Mesendoderm (in vitro differentiated cells): ENCODE measurements at regions not wholly inside any gene's neighbourhood (a gene's known extent, or its start where the extent isn't known, plus 50 kb on each side); places are given as distances from the start of the nearest gene placed in this dataset.

Experiments used
- DNase-seq: peaks from one replicate; pipeline ENCODE4 v3.0.0; 2013
- H2AK5ac ChIP-seq: 2 replicates; pipeline ENCODE4 v1.6.1; 2013; ENCODE audit warnings: low read length, inconsistent platforms
- H2BK120ac ChIP-seq: 2 replicates; pipeline ENCODE4 v1.6.1; 2013; ENCODE audit warnings: low read depth, mild to moderate bottlenecking, low read length, moderate library complexity, mixed read lengths
- H2BK15ac ChIP-seq: replicated peaks from 2 replicates; pipeline ENCODE4 v1.6.1; 2013; ENCODE audit warnings: low read depth, mild to moderate bottlenecking, moderate library complexity
- H2BK5ac ChIP-seq: 2 replicates; pipeline ENCODE4 v1.6.1; 2013; ENCODE audit warnings: low read length, inconsistent platforms
- H3K18ac ChIP-seq: 2 replicates; pipeline ENCODE4 v1.6.1; 2013; ENCODE audit warnings: mild to moderate bottlenecking, low read length, mixed read lengths
- H3K23ac ChIP-seq: one replicate; pipeline ENCODE4 v1.6.1; 2013; ENCODE audit warnings: low read length
- H3K27ac ChIP-seq: 2 replicates; pipeline ENCODE4 v1.5.1; 2013; ENCODE audit warnings: low read depth, mild to moderate bottlenecking, inconsistent platforms, low read length, moderate library complexity
- H3K27me3 ChIP-seq: 2 replicates; pipeline ENCODE4 v1.6.1; 2013; ENCODE audit warnings: low read length, control low read depth, mild to moderate bottlenecking, inconsistent platforms; ENCODE audit not compliant: insufficient read depth, poor library complexity
- H3K36me3 ChIP-seq: 2 replicates; pipeline ENCODE4 v1.6.1; 2013; ENCODE audit warnings: low read length, inconsistent platforms; ENCODE audit not compliant: control insufficient read depth, insufficient read depth
- H3K4ac ChIP-seq: one replicate; pipeline ENCODE4 v1.6.1; 2013; ENCODE audit warnings: low read depth, mild to moderate bottlenecking, low read length, moderate library complexity
- H3K4me1 ChIP-seq: 2 replicates; pipeline ENCODE4 v1.6.1; 2013; ENCODE audit warnings: low read depth, low read length, inconsistent platforms; ENCODE audit not compliant: control insufficient read depth
- H3K4me2 ChIP-seq: 2 replicates; pipeline ENCODE4 v1.6.1; 2013; ENCODE audit warnings: low read length
- H3K4me3 ChIP-seq: 2 replicates; pipeline ENCODE4 v1.5.1; 2013; ENCODE audit warnings: mild to moderate bottlenecking, low read length
- H3K56ac ChIP-seq: one replicate; pipeline ENCODE4 v1.6.1; 2013; ENCODE audit warnings: low read length
- H3K79me1 ChIP-seq: 2 replicates; pipeline ENCODE4 v1.6.1; 2013; ENCODE audit warnings: low read length, inconsistent platforms
- H3K79me2 ChIP-seq: 2 replicates; pipeline ENCODE4 v1.6.1; 2013; ENCODE audit warnings: mild to moderate bottlenecking, low read length; ENCODE audit not compliant: control insufficient read depth, insufficient read depth
- H3K9ac ChIP-seq: 2 replicates; pipeline ENCODE4 v1.6.1; 2013; ENCODE audit warnings: low read length, inconsistent platforms
- H4K5ac ChIP-seq: one replicate; pipeline ENCODE4 v1.6.1; 2013; ENCODE audit warnings: low read length
- H4K8ac ChIP-seq: one replicate; pipeline ENCODE4 v1.6.1; 2013; ENCODE audit warnings: low read depth, mild to moderate bottlenecking, control low read depth, low read length, moderate library complexity
- WGBS: extraction: QIAGEN DNeasy Blood & Tissue Kit; methylation state at CpG from one replicate; pipeline ENCODE4 v1.1.7; 2013; ENCODE audit warnings: low lambda C conversion rate, missing lambda C conversion rate; ENCODE audit not compliant: insufficient coverage; ENCODE audit errors: extremely low coverage; 5-methylcytosine and 5-hydroxymethylcytosine counted together

DNA sequence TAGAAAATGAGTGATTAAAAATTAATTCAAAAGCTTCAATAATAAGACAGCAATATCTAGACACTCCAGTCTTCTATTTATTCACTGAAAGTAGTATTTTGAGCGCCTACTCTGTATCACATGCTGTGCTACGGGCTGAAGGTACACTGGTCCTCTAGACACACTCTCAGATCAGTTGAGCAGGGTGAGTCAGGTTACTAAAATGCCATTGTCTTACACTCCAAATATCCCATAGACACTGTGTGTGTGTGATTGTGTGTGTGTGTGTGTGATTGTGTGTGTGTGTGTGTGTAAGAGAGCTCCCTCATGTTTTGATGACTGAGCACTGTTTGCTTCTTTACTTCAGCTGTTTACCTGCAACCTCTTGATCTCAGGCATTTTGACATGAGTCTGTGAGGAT is 342.8 kb upstream of the BOD1L1 start:
- Histone ChIP-seq H3K4me3 (no peak overlapping the region), H3K9ac (no peak overlapping the region), H3K79me1 (no peaks in the 10 kb centered on the region), H3K23ac (no peak overlapping the region), H3K79me2 (no peaks in the 10 kb centered on the region), H3K56ac (no peak overlapping the region), H3K4ac (no peak overlapping the region), H3K27me3 (no peaks in the 10 kb centered on the region), H2AK5ac (no peak overlapping the region), H2BK15ac (no peak overlapping the region), H3K4me1 (peaks cover 4% of the 10 kb centered on the region), H3K4me2 (no peak overlapping the region), H2BK120ac (no peak overlapping the region), H3K18ac (no peak overlapping the region), H2BK5ac (no peak overlapping the region), H4K5ac (no peak overlapping the region), H3K36me3 (no peaks in the 10 kb centered on the region), H3K27ac (no peak overlapping the region), H4K8ac (no peak overlapping the region)
- DNase-seq, result peak; percentile 32
- no CpG with 5 or more reads among the region's 2 CpGs for WGBS

DNA sequence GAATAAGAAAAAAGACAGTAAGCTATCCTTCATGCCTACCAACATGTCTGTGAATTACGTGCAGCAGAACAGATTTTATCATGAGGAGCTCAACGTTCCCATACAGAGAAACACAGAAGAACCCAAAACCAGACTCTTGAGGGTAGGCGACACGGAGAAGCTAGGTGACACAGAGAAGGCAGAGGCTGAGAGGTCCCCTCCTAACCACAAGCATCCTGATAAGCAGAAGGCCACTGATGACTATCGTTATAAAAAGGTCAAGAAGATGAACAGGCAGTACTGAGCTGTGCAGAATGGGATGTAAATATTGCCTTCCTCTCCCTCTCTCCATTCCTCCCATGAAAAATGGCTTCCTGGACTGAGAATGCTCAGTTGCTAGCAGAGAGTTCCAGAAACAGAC is 350.2 kb upstream of the BOD1L1 start:
- no peak overlapping the region for H3K4me3 ChIP-seq
- no peak overlapping the region for H3K4me2 ChIP-seq
- no peak overlapping the region for H4K5ac ChIP-seq

DNA sequence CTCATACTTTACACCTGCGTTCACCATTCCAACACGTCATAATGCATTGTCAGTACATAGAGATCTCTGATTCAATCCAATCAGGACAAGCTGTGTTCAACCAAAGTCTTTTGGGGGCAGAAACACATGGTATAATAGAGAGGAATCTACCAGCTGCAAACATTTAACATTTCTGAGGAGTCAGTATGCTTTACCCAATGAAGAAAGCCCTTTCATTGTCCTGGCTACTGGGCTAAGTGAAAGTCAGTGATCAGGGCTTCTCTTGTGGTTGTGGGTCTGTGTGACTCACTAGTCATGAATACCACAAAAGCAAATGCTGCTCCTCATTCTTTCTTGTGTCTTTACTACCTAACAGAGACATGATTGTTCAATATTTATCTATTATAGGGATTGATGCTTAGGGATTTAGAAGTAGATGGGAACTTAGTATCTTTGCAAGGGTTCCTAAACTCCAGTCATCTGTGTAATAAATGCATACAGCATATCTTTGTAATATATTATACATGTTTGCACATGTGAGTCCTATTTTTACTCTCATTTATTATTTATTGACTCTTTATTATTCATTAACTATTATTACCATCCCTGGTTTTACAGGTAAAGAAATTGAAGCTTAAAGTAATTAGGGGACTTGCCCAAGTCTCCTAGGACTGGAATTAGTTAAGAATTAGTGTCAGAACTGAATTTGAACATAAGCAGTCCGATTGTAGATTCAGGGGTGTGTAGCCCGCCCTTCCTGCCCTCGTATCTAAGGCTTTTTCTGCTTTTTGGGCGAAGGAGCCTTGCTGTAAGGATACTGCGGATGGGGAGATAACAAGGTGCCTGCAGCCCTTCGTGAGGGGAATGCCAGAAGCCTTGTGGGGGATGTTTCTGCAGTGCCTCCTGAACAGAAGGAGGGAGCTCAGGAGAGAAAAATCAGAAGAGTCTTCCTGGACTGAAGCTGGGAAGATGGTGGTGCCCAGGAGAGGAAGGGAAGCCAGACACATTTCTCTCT is 353.1 kb upstream of the BOD1L1 start:
- H3K18ac ChIP-seq, result no peak overlapping the region
- H2BK5ac ChIP-seq, result no peak overlapping the region
- no peak overlapping the region for H2BK120ac ChIP-seq
- no peaks in the 10 kb centered on the region for H3K79me1 ChIP-seq
- no peak overlapping the region for H3K4me2 ChIP-seq
- H4K5ac ChIP-seq, result no peak overlapping the region
- no peak overlapping the region for H3K56ac ChIP-seq
- peak; percentile 9 for DNase-seq
- no CpG with 5 or more reads among the region's 8 CpGs for WGBS
- H3K23ac ChIP-seq, result no peak overlapping the region
- no peak overlapping the region for H4K8ac ChIP-seq
- H3K36me3 ChIP-seq, result no peaks in the 10 kb centered on the region
- H3K4me3 ChIP-seq, result no peak overlapping the region
- H3K4me1 ChIP-seq, result no peaks in the 10 kb centered on the region
- H2AK5ac ChIP-seq, result no peak overlapping the region
- no peak overlapping the region for H3K4ac ChIP-seq
- no peaks in the 10 kb centered on the region for H3K27me3 ChIP-seq
- no peak overlapping the region for H3K27ac ChIP-seq
- H3K79me2 ChIP-seq, result no peaks in the 10 kb centered on the region
- no peak overlapping the region for H3K9ac ChIP-seq
- H2BK15ac ChIP-seq, result no peak overlapping the region

More for the DNA sequence above, 350.2 kb upstream of the BOD1L1 start:
- no peak for DNase-seq
- Histone ChIP-seq H3K23ac (no peak overlapping the region), H2AK5ac (no peak overlapping the region), H2BK120ac (no peak overlapping the region), H3K4me1 (no peaks in the 10 kb centered on the region), H3K56ac (no peak overlapping the region), H3K79me2 (no peaks in the 10 kb centered on the region), H3K18ac (no peak overlapping the region), H3K79me1 (no peaks in the 10 kb centered on the region), H3K27ac (no peak overlapping the region), H2BK15ac (no peak overlapping the region), H3K27me3 (no peaks in the 10 kb centered on the region), H3K9ac (no peak overlapping the region), H4K8ac (no peak overlapping the region), H3K4ac (no peak overlapping the region), H3K36me3 (no peaks in the 10 kb centered on the region), H2BK5ac (no peak overlapping the region)
- no CpG with 5 or more reads among the region's 5 CpGs for WGBS

DNA sequence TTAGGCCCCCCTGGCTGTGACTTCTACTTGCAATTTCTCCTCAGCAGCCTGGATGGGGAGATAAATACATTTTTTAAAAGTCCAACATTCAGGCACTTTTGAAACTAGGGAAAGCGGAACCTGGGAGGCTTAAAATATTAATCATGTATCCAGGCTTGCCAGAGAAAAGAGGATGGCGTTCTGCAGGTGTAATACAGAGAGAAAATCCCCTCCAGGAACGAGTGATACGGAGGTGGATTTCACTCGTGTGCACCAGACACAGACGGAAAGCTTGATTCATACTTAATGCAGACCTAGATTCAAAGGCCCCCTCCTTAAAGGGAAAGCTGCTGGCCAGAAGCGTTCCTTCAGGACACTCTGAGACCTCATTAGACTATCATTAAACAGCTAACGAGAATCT is 354.0 kb upstream of the BOD1L1 start:
- no peak for DNase-seq

DNA sequence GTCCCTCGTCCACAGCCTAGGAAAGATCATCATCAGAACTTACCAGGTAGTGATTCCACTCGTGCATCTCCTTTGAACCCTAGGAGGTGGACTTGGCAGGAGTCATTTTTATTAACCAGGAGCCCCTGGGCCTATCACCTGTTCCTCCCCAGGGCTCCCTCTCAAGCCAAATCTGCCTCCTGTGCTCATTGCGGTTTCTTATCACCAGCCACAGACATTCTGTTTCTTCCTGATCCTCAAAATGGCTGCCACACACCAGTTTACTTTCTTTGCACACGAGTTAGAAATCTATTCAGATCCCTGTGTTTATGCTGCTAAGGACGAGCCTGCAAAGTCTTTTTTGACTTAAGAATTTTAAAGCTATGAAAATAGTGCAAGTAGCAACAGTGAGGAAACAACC is 354.5 kb upstream of the BOD1L1 start:
- Histone ChIP-seq H3K23ac (no peak overlapping the region), H3K9ac (no peak overlapping the region), H3K56ac (no peak overlapping the region), H4K5ac (no peak overlapping the region), H3K27ac (no peak overlapping the region), H2BK120ac (no peak overlapping the region), H4K8ac (no peak overlapping the region), H2AK5ac (no peak overlapping the region), H3K79me1 (no peaks in the 10 kb centered on the region), H3K36me3 (no peaks in the 10 kb centered on the region), H3K18ac (no peak overlapping the region), H3K4me2 (no peak overlapping the region), H3K27me3 (no peaks in the 10 kb centered on the region), H3K79me2 (no peaks in the 10 kb centered on the region), H2BK15ac (no peak overlapping the region), H3K4me3 (no peak overlapping the region), H3K4me1 (no peaks in the 10 kb centered on the region), H3K4ac (peak overlapping the region; percentile 31), H2BK5ac (no peak overlapping the region)
- no peak for DNase-seq
- WGBS, result no CpG with 5 or more reads among the region's 5 CpGs

More for the DNA sequence above, 354.0 kb upstream of the BOD1L1 start:
- Histone ChIP-seq H3K4me1 (no peaks in the 10 kb centered on the region), H3K9ac (no peak overlapping the region), H3K27me3 (no peaks in the 10 kb centered on the region), H3K36me3 (no peaks in the 10 kb centered on the region), H3K27ac (no peak overlapping the region), H3K18ac (no peak overlapping the region), H3K4me3 (no peak overlapping the region), H2BK5ac (no peak overlapping the region), H2AK5ac (no peak overlapping the region), H4K8ac (no peak overlapping the region), H4K5ac (no peak overlapping the region), H3K79me1 (no peaks in the 10 kb centered on the region), H2BK15ac (no peak overlapping the region), H3K79me2 (no peaks in the 10 kb centered on the region), H3K4me2 (no peak overlapping the region), H3K23ac (no peak overlapping the region), H3K4ac (no peak overlapping the region), H2BK120ac (no peak overlapping the region), H3K56ac (no peak overlapping the region)
- WGBS, result no CpG with 5 or more reads among the region's 8 CpGs
